ENCODE measurements at regions not wholly inside any gene's neighbourhood (a gene's known extent, or its start where the extent isn't known, plus 50 kb on each side); places are given as distances from the start of the nearest gene placed in this dataset.

- intact Hi-C loops (cut with micrococcal nuclease), result no loop called here
Observed at GRCh38 chr5:119789406-119790117, 160.2 kb downstream of the FAM170A start.

GRCh38 chr5:119792161-119792799 lies 162.9 kb downstream of the FAM170A start:
- intact Hi-C loops (cut with micrococcal nuclease), result no loop called here

- intact Hi-C loops (cut with micrococcal nuclease), result no loop called here
Observed at GRCh38 chr5:119795768-119796167, 166.4 kb downstream of the FAM170A start.

GRCh38 chr5:119801570-119801969 lies 172.2 kb downstream of the FAM170A start:
- intact Hi-C loops (cut with micrococcal nuclease), result no loop called here

- intact Hi-C loops (cut with micrococcal nuclease), result no loop called here
Observed at GRCh38 chr5:119808024-119808423, 178.7 kb downstream of the FAM170A start.

GRCh38 chr5:119808474-119808873 lies 179.1 kb downstream of the FAM170A start:
- intact Hi-C loops (cut with micrococcal nuclease), result no loop called here

- intact Hi-C loops (cut with micrococcal nuclease), result no loop called here
Observed at GRCh38 chr5:119810217-119810616, 180.9 kb downstream of the FAM170A start.

- intact Hi-C loops (cut with micrococcal nuclease), result no loop called here
Observed at GRCh38 chr5:119811458-119811857, 182.1 kb downstream of the FAM170A start.

GRCh38 chr5:119814655-119815054 lies 185.3 kb downstream of the FAM170A start:
- intact Hi-C loops (cut with micrococcal nuclease), result no loop called here

GRCh38 chr5:119816055-119816454 lies 186.7 kb downstream of the FAM170A start:
- intact Hi-C loops (cut with micrococcal nuclease), result no loop called here

- intact Hi-C loops (cut with micrococcal nuclease), result no loop called here
Observed at GRCh38 chr5:119820016-119820415, 190.7 kb downstream of the FAM170A start.

- intact Hi-C loops (cut with micrococcal nuclease), result no loop called here
Observed at GRCh38 chr5:119820608-119821007, 191.2 kb downstream of the FAM170A start.

- intact Hi-C loops (cut with micrococcal nuclease), result no loop called here
Observed at GRCh38 chr5:119828541-119828940, 199.2 kb downstream of the FAM170A start.

- intact Hi-C loops (cut with micrococcal nuclease), result no loop called here
Observed at GRCh38 chr5:119829341-119829740, 200.0 kb downstream of the FAM170A start.

- intact Hi-C loops (cut with micrococcal nuclease), result no loop called here
Observed at GRCh38 chr5:119833176-119833575, 203.8 kb downstream of the FAM170A start.

- intact Hi-C loops (cut with micrococcal nuclease), result no loop called here
Observed at GRCh38 chr5:119840175-119840574, 210.8 kb downstream of the FAM170A start.

- intact Hi-C loops (cut with micrococcal nuclease), result no loop called here
Observed at GRCh38 chr5:119852140-119852539, 222.8 kb downstream of the FAM170A start.

- intact Hi-C loops (cut with micrococcal nuclease), result no loop called here
Observed at GRCh38 chr5:119860463-119860862, 231.1 kb downstream of the FAM170A start.

GRCh38 chr5:119862619-119863018 lies 233.3 kb downstream of the FAM170A start:
- intact Hi-C loops (cut with micrococcal nuclease), result no loop called here

- intact Hi-C loops (cut with micrococcal nuclease), result no loop called here
Observed at GRCh38 chr5:119864286-119864685, 234.9 kb downstream of the FAM170A start.

GRCh38 chr5:119873611-119874010 lies 244.3 kb downstream of the FAM170A start:
- intact Hi-C loops (cut with micrococcal nuclease), result no loop called here

GRCh38 chr5:119876522-119876921 lies 247.2 kb downstream of the FAM170A start:
- intact Hi-C loops (cut with micrococcal nuclease), result no loop called here

- intact Hi-C loops (cut with micrococcal nuclease), result no loop called here
Observed at GRCh38 chr5:119878712-119879111, 249.4 kb downstream of the FAM170A start.
